ENCODE measurements at regions not wholly inside any gene's neighbourhood (a gene's known extent, or its start where the extent isn't known, plus 50 kb on each side); places are given as distances from the start of the nearest gene placed in this dataset.

GRCh38 chr19:29326849-29327840 is 114.2 kb upstream of the UQCRFS1 start:
- ATAC-seq (ENCODE audit: insufficient read depth, low read depth) (no peak), DNase-seq (no peak)
- no peak overlapping the region for H3K4me2 ChIP-seq (ENCODE audit: insufficient read depth, low read length)
- H2AFZ ChIP-seq (ENCODE audit: low read depth, low read length) = no peak overlapping the region
- no peaks in the 10 kb centered on the region for H3K36me3 ChIP-seq (ENCODE audit: insufficient read depth, low read length)
- no peak overlapping the region for H3K4me3 ChIP-seq (ENCODE audit: low read depth in 1 of 2, low read length in 2 of 2)
- no peaks in the 10 kb centered on the region for H4K20me1 ChIP-seq (ENCODE audit: insufficient read depth, low read length)
- peaks cover 5% of the 10 kb centered on the region for H3K27me3 ChIP-seq (ENCODE audit: insufficient read depth, low read length, poor library complexity)
- no peak overlapping the region for H3K27ac ChIP-seq (ENCODE audit: low read length)
- H3K79me2 ChIP-seq (ENCODE audit: insufficient read depth, low read length) = no peaks in the 10 kb centered on the region
- peaks cover 3% of the 10 kb centered on the region for H3K9me3 ChIP-seq (ENCODE audit: insufficient read depth, low read length, severe bottlenecking)
- no peak for TF ChIP-seq CTCF (IDR thresholded peaks at IDR 0.05; ENCODE audit: borderline replicate concordance, extremely low read depth, low read length, poor library complexity, severe bottlenecking)
- no peaks in the 10 kb centered on the region for H3K4me1 ChIP-seq (ENCODE audit: insufficient read depth, low read length)
- H3K9ac ChIP-seq (ENCODE audit: low read depth, low read length) = no peak overlapping the region

- Histone ChIP-seq H3K4me3 (ENCODE audit: low read depth in 1 of 2, low read length in 2 of 2) (no peak overlapping the region), H4K20me1 (ENCODE audit: insufficient read depth, low read length) (no peaks in the 10 kb centered on the region), H3K27ac (ENCODE audit: low read length) (no peak overlapping the region), H3K79me2 (ENCODE audit: insufficient read depth, low read length) (no peaks in the 10 kb centered on the region), H2AFZ (ENCODE audit: low read depth, low read length) (no peak overlapping the region), H3K4me2 (ENCODE audit: insufficient read depth, low read length) (no peak overlapping the region), H3K9ac (ENCODE audit: low read depth, low read length) (no peak overlapping the region), H3K9me3 (ENCODE audit: insufficient read depth, low read length, severe bottlenecking) (peaks cover 3% of the 10 kb centered on the region), H3K27me3 (ENCODE audit: insufficient read depth, low read length, poor library complexity) (no peaks in the 10 kb centered on the region), H3K4me1 (ENCODE audit: insufficient read depth, low read length) (no peaks in the 10 kb centered on the region), H3K36me3 (ENCODE audit: insufficient read depth, low read length) (no peaks in the 10 kb centered on the region)
- no peak for TF ChIP-seq CTCF (IDR thresholded peaks at IDR 0.05; ENCODE audit: borderline replicate concordance, extremely low read depth, low read length, poor library complexity, severe bottlenecking)
- TF ChIP-seq EZH2 (IDR thresholded peaks at IDR 0.05; ENCODE audit: borderline replicate concordance, low read depth, low read length, severe bottlenecking) = no peak
- no peak for DNase-seq
- no peak for ATAC-seq (ENCODE audit: insufficient read depth, low read depth)
Measured at GRCh38 chr19:29328586-29328985, 115.6 kb upstream of the UQCRFS1 start.

GRCh38 chr19:29329460-29330134 is 116.6 kb upstream of the UQCRFS1 start:
- no peak overlapping the region for H3K4me3 ChIP-seq (ENCODE audit: low read depth in 1 of 2, low read length in 2 of 2)
- no peak for TF ChIP-seq CTCF (IDR thresholded peaks at IDR 0.05; ENCODE audit: borderline replicate concordance, extremely low read depth, low read length, poor library complexity, severe bottlenecking)
- no peak for TF ChIP-seq EZH2 (IDR thresholded peaks at IDR 0.05; ENCODE audit: borderline replicate concordance, low read depth, low read length, severe bottlenecking)
- H3K36me3 ChIP-seq (ENCODE audit: insufficient read depth, low read length) = no peaks in the 10 kb centered on the region
- no peak overlapping the region for H2AFZ ChIP-seq (ENCODE audit: low read depth, low read length)
- no peaks in the 10 kb centered on the region for H3K27me3 ChIP-seq (ENCODE audit: insufficient read depth, low read length, poor library complexity)
- DNase-seq (peak; percentile 59), ATAC-seq (ENCODE audit: insufficient read depth, low read depth) (0 out of 3 replicates have a peak, but pooled peaks have one; percentile 57)
- H3K4me1 ChIP-seq (ENCODE audit: insufficient read depth, low read length) = no peaks in the 10 kb centered on the region
- no peaks in the 10 kb centered on the region for H3K79me2 ChIP-seq (ENCODE audit: insufficient read depth, low read length)
- H3K4me2 ChIP-seq (ENCODE audit: insufficient read depth, low read length) = no peak overlapping the region
- H3K9me3 ChIP-seq (ENCODE audit: insufficient read depth, low read length, severe bottlenecking) = peaks cover 3% of the 10 kb centered on the region
- H4K20me1 ChIP-seq (ENCODE audit: insufficient read depth, low read length) = no peaks in the 10 kb centered on the region
- H3K9ac ChIP-seq (ENCODE audit: low read depth, low read length) = no peak overlapping the region
- no peak overlapping the region for H3K27ac ChIP-seq (ENCODE audit: low read length)

Measured in DND-41 (cell line).